RWPE2 (cell line): ENCODE measurements at regions not wholly inside any gene's neighbourhood (a gene's known extent, or its start where the extent isn't known, plus 50 kb on each side); places are given as distances from the start of the nearest gene placed in this dataset.

Experiments
- ATAC-seq: fragments of 200-7000 bp; cut with Tn5 transposase; 3 replicates; pipeline ENCODE4 v1.9.1; 2021; ENCODE audit warnings: low read depth
- DNase-seq: peaks from one replicate; pipeline ENCODE4 v3.0.0-alpha.2; 2020; ENCODE audit warnings: low spot score
- H3K27ac ChIP-seq: fragments of 450-650 bp; 2 replicates; pipeline ENCODE4 v1.5.1; 2017; ENCODE audit warnings: mild to moderate bottlenecking; ENCODE audit not compliant: poor library complexity, severe bottlenecking
- H3K27me3 ChIP-seq: fragments of 250-450 bp; sonication (Bioruptor Pico); 2 replicates; pipeline ENCODE4 v1.5.1; 2021; ENCODE audit warnings: mild to moderate bottlenecking, moderate library complexity; ENCODE audit not compliant: insufficient read depth, poor library complexity, severe bottlenecking
- H3K36me3 ChIP-seq: fragments of 250-450 bp; sonication (Bioruptor Pico); 2 replicates; pipeline ENCODE4 v1.5.1; 2020; ENCODE audit warnings: low read depth, mild to moderate bottlenecking, moderate library complexity
- H3K4me1 ChIP-seq: fragments of 250-450 bp; sonication (Bioruptor Pico); 2 replicates; pipeline ENCODE4 v1.5.1; 2021; ENCODE audit warnings: mild to moderate bottlenecking, moderate library complexity; ENCODE audit not compliant: insufficient read depth, poor library complexity, severe bottlenecking
- H3K4me3 ChIP-seq: fragments of 250-450 bp; sonication (Bioruptor Pico); 2 replicates; pipeline ENCODE4 v1.5.1; 2021; ENCODE audit warnings: mild to moderate bottlenecking, moderate library complexity; ENCODE audit not compliant: severe bottlenecking
- H3K9me3 ChIP-seq: fragments of 250-450 bp; sonication (Bioruptor Pico); 2 replicates; pipeline ENCODE4 v1.5.1; 2021; ENCODE audit warnings: mild to moderate bottlenecking, moderate library complexity; ENCODE audit not compliant: severe bottlenecking
- TF ChIP-seq, protein P1 (sequence below): fragments of 450-650 bp; IDR thresholded peaks from one replicate; pipeline ENCODE4 v1.5.1; 2017; ENCODE audit warnings: mild to moderate bottlenecking, moderate library complexity; ENCODE audit not compliant: poor library complexity, severe bottlenecking

DNA sequence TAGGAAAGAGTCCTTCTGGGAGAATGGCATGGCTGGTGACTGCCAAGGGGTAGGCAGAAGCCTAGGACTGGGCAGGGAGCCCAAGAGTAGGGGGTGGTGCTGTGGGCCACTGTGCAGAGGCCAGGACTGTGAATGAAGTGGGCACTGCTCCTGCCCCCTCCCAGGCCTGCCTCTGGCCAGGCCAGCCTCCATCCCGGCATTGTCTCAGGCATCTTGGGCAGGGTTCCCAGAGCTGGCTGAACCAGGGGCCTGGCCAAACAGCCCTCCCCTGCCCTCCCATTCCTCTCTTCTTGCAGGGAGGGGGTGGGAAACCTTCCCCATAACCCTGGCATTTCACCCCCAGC is 81.6 kb downstream of the MRPL14 start:
- no peaks in the 10 kb centered on the region for H3K27me3 ChIP-seq
- peaks cover 53% of the 10 kb centered on the region for H3K4me1 ChIP-seq
- H3K36me3 ChIP-seq: no peaks in the 10 kb centered on the region
- no peak for ATAC-seq
- no peaks in the 10 kb centered on the region for H3K9me3 ChIP-seq
- no peak for DNase-seq
- H3K4me3 ChIP-seq: no peak overlapping the region
- TF ChIP-seq, protein P1, sequence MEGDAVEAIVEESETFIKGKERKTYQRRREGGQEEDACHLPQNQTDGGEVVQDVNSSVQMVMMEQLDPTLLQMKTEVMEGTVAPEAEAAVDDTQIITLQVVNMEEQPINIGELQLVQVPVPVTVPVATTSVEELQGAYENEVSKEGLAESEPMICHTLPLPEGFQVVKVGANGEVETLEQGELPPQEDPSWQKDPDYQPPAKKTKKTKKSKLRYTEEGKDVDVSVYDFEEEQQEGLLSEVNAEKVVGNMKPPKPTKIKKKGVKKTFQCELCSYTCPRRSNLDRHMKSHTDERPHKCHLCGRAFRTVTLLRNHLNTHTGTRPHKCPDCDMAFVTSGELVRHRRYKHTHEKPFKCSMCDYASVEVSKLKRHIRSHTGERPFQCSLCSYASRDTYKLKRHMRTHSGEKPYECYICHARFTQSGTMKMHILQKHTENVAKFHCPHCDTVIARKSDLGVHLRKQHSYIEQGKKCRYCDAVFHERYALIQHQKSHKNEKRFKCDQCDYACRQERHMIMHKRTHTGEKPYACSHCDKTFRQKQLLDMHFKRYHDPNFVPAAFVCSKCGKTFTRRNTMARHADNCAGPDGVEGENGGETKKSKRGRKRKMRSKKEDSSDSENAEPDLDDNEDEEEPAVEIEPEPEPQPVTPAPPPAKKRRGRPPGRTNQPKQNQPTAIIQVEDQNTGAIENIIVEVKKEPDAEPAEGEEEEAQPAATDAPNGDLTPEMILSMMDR: no peak
- H3K27ac ChIP-seq: peak overlapping the region; percentile 6

DNA sequence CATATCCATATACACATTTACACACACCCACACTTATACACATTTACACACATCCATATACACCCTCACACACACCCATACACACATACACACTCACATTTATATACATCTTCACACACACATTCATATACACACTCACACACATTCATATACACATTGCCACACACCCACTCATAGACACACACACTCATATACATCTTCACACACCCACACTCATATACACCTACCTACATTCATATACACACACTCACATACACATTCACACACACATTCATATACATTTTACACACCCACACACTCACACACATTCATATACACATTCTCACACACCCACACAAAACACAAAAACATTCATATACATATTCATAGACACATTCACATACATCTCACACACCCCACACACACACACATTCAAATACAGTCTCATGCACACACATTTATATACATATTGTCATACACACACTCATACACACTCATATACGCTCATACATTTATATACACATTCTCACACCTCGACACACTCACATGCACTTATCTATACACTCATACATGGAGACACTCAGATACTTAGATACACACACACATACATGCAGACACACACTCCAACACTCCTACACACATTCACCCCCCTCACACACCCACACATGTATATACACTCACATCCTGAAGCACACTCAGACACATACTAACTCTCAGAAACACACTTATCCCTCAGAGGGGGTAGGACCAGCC is 82.1 kb downstream of the MRPL14 start:
- peaks cover 50% of the 10 kb centered on the region for H3K4me1 ChIP-seq
- H3K9me3 ChIP-seq: no peaks in the 10 kb centered on the region
- H3K36me3 ChIP-seq: no peaks in the 10 kb centered on the region
- ATAC-seq: no peak
- no peaks in the 10 kb centered on the region for H3K27me3 ChIP-seq
- DNase-seq: no peak
- TF ChIP-seq, protein P1: no peak
- peak overlapping the region; percentile 6 for H3K27ac ChIP-seq
- no peak overlapping the region for H3K4me3 ChIP-seq

DNA sequence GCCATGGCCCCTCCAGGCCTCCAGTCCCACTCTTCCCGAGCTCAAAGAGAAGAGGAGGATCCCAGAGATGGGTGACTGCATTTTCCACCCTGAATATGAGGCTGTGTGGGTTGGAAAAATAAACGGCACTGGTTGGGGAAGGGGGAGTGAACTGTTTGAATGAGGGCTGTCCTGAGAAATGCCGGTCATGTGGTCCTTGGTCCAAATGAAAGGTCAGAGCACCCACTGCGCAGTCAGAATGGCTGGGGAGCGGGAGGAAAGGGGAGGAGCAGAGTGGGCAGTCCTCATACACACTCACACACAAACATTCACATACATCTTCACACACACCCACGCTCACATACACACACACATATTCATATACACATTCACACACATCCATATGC is 83.1 kb downstream of the MRPL14 start:
- no peaks in the 10 kb centered on the region for H3K9me3 ChIP-seq
- no peaks in the 10 kb centered on the region for H3K36me3 ChIP-seq
- no peak for DNase-seq
- TF ChIP-seq, protein P1: no peak
- no peaks in the 10 kb centered on the region for H3K27me3 ChIP-seq
- ATAC-seq: 0 out of 3 replicates have a peak, but pooled peaks have one; percentile 4
- H3K4me1 ChIP-seq: peaks cover 43% of the 10 kb centered on the region
- H3K4me3 ChIP-seq: no peak overlapping the region
- peak overlapping the region; percentile 99 for H3K27ac ChIP-seq

DNA sequence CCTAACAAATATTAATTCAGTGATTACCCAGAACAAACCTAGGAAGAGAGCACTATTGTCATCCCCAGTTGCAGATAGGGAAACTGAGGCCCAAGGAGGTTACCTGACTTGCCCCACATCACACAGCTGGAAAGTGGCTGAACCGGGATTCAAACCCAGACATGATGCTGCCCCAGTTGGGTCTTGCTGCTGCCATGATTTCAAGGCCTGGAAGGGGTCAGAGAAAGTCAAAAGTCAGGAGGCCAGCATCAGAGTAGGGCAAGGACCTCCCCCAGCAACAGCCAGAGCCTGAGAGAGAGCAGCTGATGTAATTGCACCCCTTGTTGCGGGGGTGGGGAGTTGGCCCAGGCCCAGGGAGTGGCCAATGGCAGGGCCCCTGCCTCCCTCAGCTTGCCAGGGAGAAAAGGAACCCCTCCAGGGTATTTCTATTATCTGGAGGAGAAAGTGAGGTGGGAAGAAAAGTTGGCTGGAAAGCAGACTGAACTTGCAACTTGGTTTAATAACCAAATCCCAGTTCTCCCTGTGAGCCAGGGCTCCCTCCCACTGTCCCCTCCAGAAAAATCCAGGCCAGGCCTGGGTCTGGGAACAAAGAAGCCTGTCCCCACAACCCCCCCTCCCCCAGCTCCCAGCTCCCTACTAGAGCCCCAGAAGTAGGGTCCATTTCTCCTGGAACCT is 83.6 kb downstream of the MRPL14 start:
- Histone ChIP-seq H3K27me3 (no peaks in the 10 kb centered on the region), H3K4me1 (peaks cover 43% of the 10 kb centered on the region), H3K36me3 (no peaks in the 10 kb centered on the region), H3K27ac (peak overlapping the region; percentile 99), H3K4me3 (no peak overlapping the region), H3K9me3 (no peaks in the 10 kb centered on the region)
- ATAC-seq (peak; percentile 3; the same call in 1 of the 3 replicates), DNase-seq (no peak)
- TF ChIP-seq, protein P1: no peak

DNA sequence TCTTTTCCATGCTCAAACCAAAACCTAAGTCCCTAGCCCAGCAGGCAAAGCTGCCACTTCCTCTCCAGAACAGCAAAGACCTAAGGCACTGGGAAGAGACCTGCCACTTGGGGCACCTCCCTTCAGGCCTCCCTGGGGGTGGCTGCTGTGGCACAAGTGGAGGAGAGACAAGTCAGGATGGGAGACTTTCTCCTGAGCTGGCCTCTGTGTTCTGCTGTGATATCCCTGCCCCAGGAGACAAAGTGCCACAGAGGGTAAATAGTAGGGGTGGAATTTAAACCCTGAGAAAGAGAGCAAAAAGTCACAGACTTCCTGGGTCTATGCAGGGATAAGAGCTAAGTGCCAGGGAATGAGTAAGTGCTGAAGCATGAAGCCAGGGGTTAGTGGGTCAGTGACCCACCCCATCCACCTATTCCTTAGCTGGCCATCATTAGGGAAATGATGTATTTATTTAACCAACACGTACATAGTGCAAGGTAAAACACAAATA is 84.2 kb downstream of the MRPL14 start:
- DNase-seq: no peak
- peaks cover 43% of the 10 kb centered on the region for H3K4me1 ChIP-seq
- H3K27ac ChIP-seq: peak overlapping the region; percentile 99
- H3K9me3 ChIP-seq: no peaks in the 10 kb centered on the region
- H3K36me3 ChIP-seq: no peaks in the 10 kb centered on the region
- no peaks in the 10 kb centered on the region for H3K27me3 ChIP-seq
- ATAC-seq: peak; percentile 58
- H3K4me3 ChIP-seq: no peak overlapping the region
- TF ChIP-seq, protein P1: no peak
